ENCODE measurements at regions not wholly inside any gene's neighbourhood (a gene's known extent, or its start where the extent isn't known, plus 50 kb on each side); places are given as distances from the start of the nearest gene placed in this dataset.

- Mint-ChIP-seq H3K4me3 (no peak overlapping the region), H3K27me3 (no peaks in the 10 kb centered on the region), H3K36me3 (no peaks in the 10 kb centered on the region), H3K27ac (no peak overlapping the region), H3K4me1 (no peaks in the 10 kb centered on the region), H3K9me3 (no peaks in the 10 kb centered on the region)
- H3K27me3 ChIP-seq (ENCODE audit: insufficient read depth, low read length, poor library complexity, severe bottlenecking) = no peaks in the 10 kb centered on the region
- POLR2A ChIA-PET = no interaction called here
- CTCF ChIA-PET = no interaction called here
- no peaks in the 10 kb centered on the region for H3K36me3 ChIP-seq (ENCODE audit: insufficient read depth, low read length)
- no peaks in the 10 kb centered on the region for H3K9me3 ChIP-seq (ENCODE audit: low read length)
- no peaks in the 10 kb centered on the region for H3K4me1 ChIP-seq (ENCODE audit: insufficient read depth, low read length)
- no peak overlapping the region for H3K4me3 ChIP-seq (ENCODE audit: low read length)
- no peak for DNase-seq
- no peak overlapping the region for H3K27ac ChIP-seq (ENCODE audit: low read depth, low read length)
Measured at GRCh38 chrY:12981074-12981473, 76.4 kb downstream of the DDX3Y start.

GRCh38 chrY:12982249-12982829 is 77.7 kb downstream of the DDX3Y start:
- Mint-ChIP-seq H3K4me1 (no peaks in the 10 kb centered on the region), H3K36me3 (no peaks in the 10 kb centered on the region), H3K27me3 (no peaks in the 10 kb centered on the region), H3K27ac (no peak overlapping the region), H3K4me3 (no peak overlapping the region), H3K9me3 (no peaks in the 10 kb centered on the region)
- H3K27ac ChIP-seq (ENCODE audit: low read depth, low read length) = no peak overlapping the region
- H3K4me3 ChIP-seq (ENCODE audit: low read length) = no peak overlapping the region
- DNase-seq = no peak
- POLR2A ChIA-PET = no interaction called here
- H3K4me1 ChIP-seq (ENCODE audit: insufficient read depth, low read length) = no peaks in the 10 kb centered on the region
- H3K27me3 ChIP-seq (ENCODE audit: insufficient read depth, low read length, poor library complexity, severe bottlenecking) = no peaks in the 10 kb centered on the region
- no peaks in the 10 kb centered on the region for H3K36me3 ChIP-seq (ENCODE audit: insufficient read depth, low read length)
- CTCF ChIA-PET = no interaction called here
- H3K9me3 ChIP-seq (ENCODE audit: low read length) = no peaks in the 10 kb centered on the region

- no peak for DNase-seq
- Mint-ChIP-seq H3K4me1 (no peaks in the 10 kb centered on the region), H3K4me3 (no peak overlapping the region), H3K36me3 (no peaks in the 10 kb centered on the region), H3K27ac (no peak overlapping the region), H3K9me3 (no peaks in the 10 kb centered on the region), H3K27me3 (no peaks in the 10 kb centered on the region)
- H3K27ac ChIP-seq (ENCODE audit: low read depth, low read length) = no peak overlapping the region
- ChIA-PET POLR2A (no interaction called here), CTCF (no interaction called here)
- H3K36me3 ChIP-seq (ENCODE audit: insufficient read depth, low read length) = no peaks in the 10 kb centered on the region
- no peaks in the 10 kb centered on the region for H3K9me3 ChIP-seq (ENCODE audit: low read length)
- H3K27me3 ChIP-seq (ENCODE audit: insufficient read depth, low read length, poor library complexity, severe bottlenecking) = no peaks in the 10 kb centered on the region
- H3K4me1 ChIP-seq (ENCODE audit: insufficient read depth, low read length) = no peaks in the 10 kb centered on the region
- H3K4me3 ChIP-seq (ENCODE audit: low read length) = no peak overlapping the region
Measured at GRCh38 chrY:12984637-12985344, 80.1 kb downstream of the DDX3Y start.

GRCh38 chrY:13017493-13017892 is 112.8 kb downstream of the DDX3Y start:
- Mint-ChIP-seq H3K9me3 (no peaks in the 10 kb centered on the region), H3K36me3 (no peaks in the 10 kb centered on the region), H3K27ac (no peak overlapping the region), H3K4me3 (no peak overlapping the region), H3K4me1 (peaks cover 0 to 13% (median 0%) of the 10 kb centered on the region in 3 donors), H3K27me3 (no peaks in the 10 kb centered on the region)
- CTCF ChIA-PET = no interaction called here
- Histone ChIP-seq H3K27ac (ENCODE audit: low read depth, low read length) (no peak overlapping the region), H3K9me3 (ENCODE audit: low read length) (no peaks in the 10 kb centered on the region), H3K4me3 (ENCODE audit: low read length) (no peak overlapping the region), H3K27me3 (ENCODE audit: insufficient read depth, low read length, poor library complexity, severe bottlenecking) (no peaks in the 10 kb centered on the region), H3K36me3 (ENCODE audit: insufficient read depth, low read length) (no peaks in the 10 kb centered on the region), H3K4me1 (ENCODE audit: insufficient read depth, low read length) (no peaks in the 10 kb centered on the region)
- POLR2A ChIA-PET = no interaction called here
- no peak for DNase-seq

- CTCF ChIA-PET = no interaction called here
- Histone ChIP-seq H3K4me3 (ENCODE audit: low read length) (no peak overlapping the region), H3K9me3 (ENCODE audit: low read length) (no peaks in the 10 kb centered on the region), H3K36me3 (ENCODE audit: insufficient read depth, low read length) (no peaks in the 10 kb centered on the region), H3K4me1 (ENCODE audit: insufficient read depth, low read length) (no peaks in the 10 kb centered on the region), H3K27ac (ENCODE audit: low read depth, low read length) (no peak overlapping the region), H3K27me3 (ENCODE audit: insufficient read depth, low read length, poor library complexity, severe bottlenecking) (no peaks in the 10 kb centered on the region)
- H3K27ac Mint-ChIP-seq = no peak overlapping the region
- no peak overlapping the region for H3K4me3 Mint-ChIP-seq
- DNase-seq = no peak
- H3K9me3 Mint-ChIP-seq = no peaks in the 10 kb centered on the region
- H3K4me1 Mint-ChIP-seq = peaks cover 0 to 13% (median 0%) of the 10 kb centered on the region in 3 donors
- H3K36me3 Mint-ChIP-seq = no peaks in the 10 kb centered on the region
- no peaks in the 10 kb centered on the region for H3K27me3 Mint-ChIP-seq
- POLR2A ChIA-PET = no interaction called here
Measured at GRCh38 chrY:13019486-13019885, 114.8 kb downstream of the DDX3Y start.

- Mint-ChIP-seq H3K9me3 (no peaks in the 10 kb centered on the region), H3K4me3 (no peak overlapping the region), H3K4me1 (peaks cover 0 to 13% (median 0%) of the 10 kb centered on the region in 3 donors), H3K27me3 (no peaks in the 10 kb centered on the region), H3K36me3 (no peaks in the 10 kb centered on the region), H3K27ac (no peak overlapping the region)
- Histone ChIP-seq H3K9me3 (ENCODE audit: low read length) (no peaks in the 10 kb centered on the region), H3K4me3 (ENCODE audit: low read length) (no peak overlapping the region), H3K4me1 (ENCODE audit: insufficient read depth, low read length) (no peaks in the 10 kb centered on the region), H3K36me3 (ENCODE audit: insufficient read depth, low read length) (no peaks in the 10 kb centered on the region), H3K27me3 (ENCODE audit: insufficient read depth, low read length, poor library complexity, severe bottlenecking) (no peaks in the 10 kb centered on the region), H3K27ac (ENCODE audit: low read depth, low read length) (no peak overlapping the region)
- ChIA-PET CTCF (no interaction called here), POLR2A (no interaction called here)
- no peak for DNase-seq
Measured at GRCh38 chrY:13020839-13021238, 116.2 kb downstream of the DDX3Y start.

GRCh38 chrY:13023607-13024006 is 118.9 kb downstream of the DDX3Y start:
- H3K4me3 Mint-ChIP-seq = no peak overlapping the region
- H3K4me3 ChIP-seq (ENCODE audit: low read length) = no peak overlapping the region
- ChIA-PET POLR2A (no interaction called here), CTCF (no interaction called here)
- H3K27ac ChIP-seq (ENCODE audit: low read depth, low read length) = no peak overlapping the region
- H3K36me3 Mint-ChIP-seq = no peaks in the 10 kb centered on the region
- no peaks in the 10 kb centered on the region for H3K27me3 ChIP-seq (ENCODE audit: insufficient read depth, low read length, poor library complexity, severe bottlenecking)
- H3K4me1 Mint-ChIP-seq = no peaks in the 10 kb centered on the region
- no peaks in the 10 kb centered on the region for H3K4me1 ChIP-seq (ENCODE audit: insufficient read depth, low read length)
- no peak overlapping the region for H3K27ac Mint-ChIP-seq
- no peaks in the 10 kb centered on the region for H3K27me3 Mint-ChIP-seq
- H3K9me3 ChIP-seq (ENCODE audit: low read length) = no peaks in the 10 kb centered on the region
- H3K36me3 ChIP-seq (ENCODE audit: insufficient read depth, low read length) = no peaks in the 10 kb centered on the region
- H3K9me3 Mint-ChIP-seq = no peaks in the 10 kb centered on the region
- no peak for DNase-seq

- Mint-ChIP-seq H3K27me3 (no peaks in the 10 kb centered on the region), H3K4me3 (no peak overlapping the region), H3K27ac (no peak overlapping the region), H3K4me1 (no peaks in the 10 kb centered on the region), H3K9me3 (no peaks in the 10 kb centered on the region), H3K36me3 (no peaks in the 10 kb centered on the region)
- CTCF ChIA-PET = no interaction called here
- Histone ChIP-seq H3K9me3 (ENCODE audit: low read length) (no peaks in the 10 kb centered on the region), H3K27ac (ENCODE audit: low read depth, low read length) (no peak overlapping the region), H3K27me3 (ENCODE audit: insufficient read depth, low read length, poor library complexity, severe bottlenecking) (no peaks in the 10 kb centered on the region), H3K36me3 (ENCODE audit: insufficient read depth, low read length) (no peaks in the 10 kb centered on the region), H3K4me3 (ENCODE audit: low read length) (no peak overlapping the region), H3K4me1 (ENCODE audit: insufficient read depth, low read length) (no peaks in the 10 kb centered on the region)
- POLR2A ChIA-PET = no interaction called here
- DNase-seq = no peak
Measured at GRCh38 chrY:13024447-13024846, 119.8 kb downstream of the DDX3Y start.
